Activated T-helper 1 cell treated with Interleukin-2 at 50 U/mL for 16 hours (primary cell): ENCODE measurements at regions not wholly inside any gene's neighbourhood (a gene's known extent, or its start where the extent isn't known, plus 50 kb on each side); places are given as distances from the start of the nearest gene placed in this dataset.

ENCODE experiments used
- DNase-seq: peaks from one replicate; pipeline ENCODE4 v3.0.0-alpha.2; 2020; ENCODE audit warnings: low read depth

GRCh38 chr9:88326936-88327335 lies 61.3 kb upstream of the SPIN1 start:
- no peak for DNase-seq

GRCh38 chr9:88326015-88326414 lies 62.2 kb upstream of the SPIN1 start:
- no peak for DNase-seq

GRCh38 chr9:88322906-88323566 lies 65.2 kb upstream of the SPIN1 start:
- DNase-seq = peak; percentile 22

- DNase-seq = no peak
Observed at GRCh38 chr9:88321764-88322163, 66.5 kb upstream of the SPIN1 start.

- no peak for DNase-seq
Observed at GRCh38 chr9:88320748-88321415, 67.4 kb upstream of the SPIN1 start.

- no peak for DNase-seq
Observed at GRCh38 chr9:88319936-88320747, 68.1 kb upstream of the SPIN1 start.

- no peak for DNase-seq
Observed at GRCh38 chr9:88313364-88314220, 74.7 kb upstream of the SPIN1 start.

GRCh38 chr9:88312517-88313103 lies 75.6 kb upstream of the SPIN1 start:
- DNase-seq = no peak

GRCh38 chr9:88312045-88312444 lies 76.2 kb upstream of the SPIN1 start:
- DNase-seq = no peak

GRCh38 chr9:88310310-88310980 lies 77.8 kb upstream of the SPIN1 start:
- no peak for DNase-seq

GRCh38 chr9:88308831-88309560 lies 79.2 kb upstream of the SPIN1 start:
- DNase-seq = no peak

GRCh38 chr9:88307136-88307535 lies 81.1 kb upstream of the SPIN1 start:
- no peak for DNase-seq

- no peak for DNase-seq
Observed at GRCh38 chr9:88303721-88304451, 84.4 kb upstream of the SPIN1 start.

GRCh38 chr9:88302579-88303324 lies 85.5 kb upstream of the SPIN1 start:
- DNase-seq = no peak

GRCh38 chr9:88300556-88300955 lies 87.7 kb upstream of the SPIN1 start:
- DNase-seq = no peak

GRCh38 chr9:88291856-88292255 lies 96.4 kb upstream of the SPIN1 start:
- no peak for DNase-seq

GRCh38 chr9:88291056-88291455 lies 97.2 kb upstream of the SPIN1 start:
- DNase-seq = no peak

GRCh38 chr9:88289532-88289931 lies 98.7 kb upstream of the SPIN1 start:
- no peak for DNase-seq

- no peak for DNase-seq
Observed at GRCh38 chr9:88287972-88288371, 100.3 kb upstream of the SPIN1 start.
